ENCODE measurements at regions not wholly inside any gene's neighbourhood (a gene's known extent, or its start where the extent isn't known, plus 50 kb on each side); places are given as distances from the start of the nearest gene placed in this dataset.

DNA sequence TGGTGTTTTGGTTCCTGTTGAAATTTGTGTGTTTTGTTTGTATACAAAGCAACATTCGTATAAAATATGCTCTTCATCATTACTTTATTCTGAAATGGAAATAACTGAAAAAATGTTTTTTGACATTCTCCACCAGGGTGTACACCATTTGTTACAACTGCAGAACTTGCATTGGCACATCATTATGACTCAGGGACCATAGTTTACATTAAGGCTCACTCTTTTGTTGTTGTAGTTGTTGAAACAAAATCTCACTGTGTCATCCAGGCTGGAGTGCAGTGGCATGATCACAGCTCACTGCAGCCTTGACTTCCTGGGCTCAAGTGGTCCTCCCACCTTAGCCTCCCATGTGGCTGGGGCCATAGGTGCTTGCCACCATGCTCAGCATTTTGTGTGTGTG is 676.6 kb downstream of the TDRD15 start:
- DNase-seq (ENCODE audit: low read depth): no peak
- TF ChIP-seq, protein P1, sequence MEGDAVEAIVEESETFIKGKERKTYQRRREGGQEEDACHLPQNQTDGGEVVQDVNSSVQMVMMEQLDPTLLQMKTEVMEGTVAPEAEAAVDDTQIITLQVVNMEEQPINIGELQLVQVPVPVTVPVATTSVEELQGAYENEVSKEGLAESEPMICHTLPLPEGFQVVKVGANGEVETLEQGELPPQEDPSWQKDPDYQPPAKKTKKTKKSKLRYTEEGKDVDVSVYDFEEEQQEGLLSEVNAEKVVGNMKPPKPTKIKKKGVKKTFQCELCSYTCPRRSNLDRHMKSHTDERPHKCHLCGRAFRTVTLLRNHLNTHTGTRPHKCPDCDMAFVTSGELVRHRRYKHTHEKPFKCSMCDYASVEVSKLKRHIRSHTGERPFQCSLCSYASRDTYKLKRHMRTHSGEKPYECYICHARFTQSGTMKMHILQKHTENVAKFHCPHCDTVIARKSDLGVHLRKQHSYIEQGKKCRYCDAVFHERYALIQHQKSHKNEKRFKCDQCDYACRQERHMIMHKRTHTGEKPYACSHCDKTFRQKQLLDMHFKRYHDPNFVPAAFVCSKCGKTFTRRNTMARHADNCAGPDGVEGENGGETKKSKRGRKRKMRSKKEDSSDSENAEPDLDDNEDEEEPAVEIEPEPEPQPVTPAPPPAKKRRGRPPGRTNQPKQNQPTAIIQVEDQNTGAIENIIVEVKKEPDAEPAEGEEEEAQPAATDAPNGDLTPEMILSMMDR (conservative IDR thresholded peaks at IDR 0.05; ENCODE audit: low read depth, low read length): no peak
- no peak overlapping the region for H3K4me3 ChIP-seq (ENCODE audit: low read length)

DNA sequence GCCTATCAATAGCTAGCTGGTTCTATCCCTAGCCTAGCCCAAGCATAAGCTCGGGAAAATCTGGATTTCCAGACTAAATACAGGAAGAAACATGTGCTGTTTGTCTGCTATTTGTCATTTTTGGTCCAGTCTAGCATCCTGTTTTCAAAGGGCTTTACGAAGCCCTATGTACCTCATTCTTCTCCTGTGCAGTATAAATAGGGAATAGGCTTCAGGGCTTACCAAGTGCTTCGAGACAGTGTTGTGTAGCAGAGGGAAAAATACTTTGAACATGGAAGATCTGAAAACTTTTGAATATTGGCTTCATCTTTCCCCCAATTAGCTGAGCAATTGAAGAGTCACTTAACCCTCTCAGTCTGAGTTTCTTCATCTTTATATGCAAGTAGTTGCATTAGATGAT is 679.8 kb downstream of the TDRD15 start:
- DNase-seq (ENCODE audit: low read depth): no peak
- TF ChIP-seq, protein P1 (conservative IDR thresholded peaks at IDR 0.05; ENCODE audit: low read depth, low read length): no peak
- no peak overlapping the region for H3K4me3 ChIP-seq (ENCODE audit: low read length)

DNA sequence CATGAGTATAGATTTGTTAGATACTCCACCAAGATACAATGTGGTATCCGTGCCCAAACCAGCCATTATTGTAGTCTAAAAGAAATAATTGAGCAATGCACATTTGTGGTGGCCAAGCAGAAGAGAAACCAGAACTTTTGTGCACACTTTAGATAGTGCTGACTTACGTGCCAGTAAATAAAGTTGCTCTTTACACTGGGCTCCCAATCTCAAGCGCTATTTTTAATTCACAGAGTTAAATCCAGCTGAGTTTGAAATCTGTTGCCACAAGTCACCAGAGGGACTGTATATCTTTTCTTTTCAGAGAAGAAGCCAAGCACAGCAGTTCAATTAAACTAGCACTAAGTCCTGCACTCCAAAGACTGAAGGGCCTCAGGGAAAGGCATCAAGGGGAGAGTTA is 680.4 kb downstream of the TDRD15 start:
- TF ChIP-seq, protein P1 (conservative IDR thresholded peaks at IDR 0.05; ENCODE audit: low read depth, low read length): no peak
- H3K4me3 ChIP-seq (ENCODE audit: low read length): no peak overlapping the region
- no peak for DNase-seq (ENCODE audit: low read depth)

DNA sequence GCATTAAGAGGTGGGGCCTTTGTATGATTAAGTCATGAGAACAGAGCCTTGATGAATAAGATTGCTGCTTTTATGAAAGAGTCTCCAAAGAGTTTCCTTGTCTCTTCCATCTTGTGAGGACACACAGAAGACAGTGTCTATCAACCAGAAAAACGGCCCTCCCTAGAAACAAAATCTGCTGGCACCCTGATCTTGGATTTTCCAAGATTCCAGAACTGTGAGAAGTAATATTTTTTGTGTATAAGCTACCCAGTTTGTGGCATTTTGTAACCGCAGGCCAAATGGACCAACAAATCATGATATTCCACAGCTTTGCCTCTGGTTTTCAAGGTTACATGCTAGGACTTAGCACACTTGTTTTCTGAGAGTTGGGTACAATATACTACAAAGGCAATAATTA is 687.8 kb downstream of the TDRD15 start:
- TF ChIP-seq, protein P1 (conservative IDR thresholded peaks at IDR 0.05; ENCODE audit: low read depth, low read length): no peak
- DNase-seq (ENCODE audit: low read depth): no peak
- no peak overlapping the region for H3K4me3 ChIP-seq (ENCODE audit: low read length)

DNA sequence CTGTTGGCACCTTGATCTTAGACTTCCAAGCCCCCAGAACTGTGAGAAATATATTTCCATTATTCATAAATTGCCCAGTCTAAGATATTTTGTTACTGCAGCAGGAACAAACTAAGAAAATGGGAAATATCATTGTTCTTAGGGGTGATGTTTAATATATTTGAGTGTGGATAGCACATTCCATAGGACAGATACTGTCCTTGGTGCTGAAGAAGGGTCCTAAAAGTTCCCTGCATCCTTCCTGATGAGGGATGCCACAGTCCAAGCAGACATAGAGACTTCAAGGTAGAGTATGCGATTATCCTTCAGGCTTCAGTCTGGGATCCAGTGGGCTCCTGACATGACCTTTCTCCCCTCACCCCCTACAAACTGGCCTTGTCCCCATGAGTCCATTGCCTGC is 689.0 kb downstream of the TDRD15 start:
- no peak for DNase-seq (ENCODE audit: low read depth)
- TF ChIP-seq, protein P1 (conservative IDR thresholded peaks at IDR 0.05; ENCODE audit: low read depth, low read length): no peak
- H3K4me3 ChIP-seq (ENCODE audit: low read length): no peak overlapping the region

DNA sequence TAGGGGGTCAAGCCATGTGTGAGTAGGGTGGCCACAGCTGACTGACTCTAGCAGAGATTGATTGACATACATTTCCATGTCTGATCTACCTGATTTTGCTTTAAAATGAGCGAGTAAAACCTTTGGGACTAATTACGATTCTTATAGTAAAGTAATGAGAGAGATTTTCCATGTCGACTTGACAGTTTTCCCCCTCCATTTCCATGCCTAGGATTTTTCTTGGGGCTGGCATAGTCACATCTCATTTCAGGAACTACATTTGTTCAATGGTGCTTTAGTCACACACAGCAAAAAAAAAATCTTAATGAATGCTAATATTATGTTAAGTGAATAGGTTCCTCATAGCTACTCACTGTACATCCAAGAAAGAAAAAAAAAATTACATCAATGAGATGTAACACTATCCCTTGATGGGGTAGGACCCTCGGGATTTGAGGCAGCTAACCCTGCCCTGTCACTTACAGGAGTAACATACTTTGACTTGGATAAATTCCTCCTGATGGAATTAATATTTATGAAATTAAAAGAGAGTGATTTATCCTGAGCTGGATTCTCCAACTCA is 690.9 kb downstream of the TDRD15 start:
- TF ChIP-seq, protein P1 (conservative IDR thresholded peaks at IDR 0.05; ENCODE audit: low read depth, low read length): no peak
- DNase-seq (ENCODE audit: low read depth): no peak
- no peak overlapping the region for H3K4me3 ChIP-seq (ENCODE audit: low read length)

DNA sequence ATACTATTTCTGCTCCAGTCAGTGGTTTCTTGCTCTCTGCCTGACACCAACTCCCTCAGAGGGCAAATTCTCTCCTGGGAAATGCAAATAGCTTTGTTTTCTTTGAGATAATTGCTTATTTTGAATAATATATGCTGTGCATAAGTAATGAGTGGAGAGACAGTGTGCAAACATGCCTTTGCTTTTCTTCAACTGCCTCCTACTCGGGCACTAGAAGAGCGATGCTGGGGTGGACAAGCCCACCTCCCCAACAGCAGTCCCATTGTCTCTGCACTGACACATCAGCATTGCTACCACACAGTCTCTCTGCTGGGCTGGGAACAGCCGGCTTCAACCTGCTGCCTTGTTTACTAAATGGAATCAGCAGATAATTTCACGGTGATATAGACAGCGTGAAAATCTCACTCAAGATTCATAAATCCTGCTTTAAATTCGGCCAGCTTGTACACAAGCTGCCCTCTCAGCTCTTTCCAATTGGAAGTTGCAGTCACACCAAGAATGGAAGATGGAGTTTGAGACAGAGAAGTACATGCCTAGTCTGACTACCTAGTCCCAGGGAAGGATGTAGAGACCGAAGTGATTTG is 694.5 kb downstream of the TDRD15 start:
- H3K4me3 ChIP-seq (ENCODE audit: low read length): no peak overlapping the region
- TF ChIP-seq, protein P1 (conservative IDR thresholded peaks at IDR 0.05; ENCODE audit: low read depth, low read length): no peak

More for the DNA sequence above, 694.5 kb downstream of the TDRD15 start:
- no peak for DNase-seq (ENCODE audit: low read depth)

Data from retinal pigment epithelial cell (primary cell).